ENCODE measurements at regions not wholly inside any gene's neighbourhood (a gene's known extent, or its start where the extent isn't known, plus 50 kb on each side); places are given as distances from the start of the nearest gene placed in this dataset.

GRCh38 chr5:6902094-6902493 lies 188.9 kb downstream of the TENT4A start:
- TF ChIP-seq ELF4 (IDR thresholded peaks at IDR 0.05), result no peak
- TF ChIP-seq BHLHE40 (IDR thresholded peaks at IDR 0.05; ENCODE audit: borderline replicate concordance), result no peak
- no peak for TF ChIP-seq TARDBP (IDR thresholded peaks at IDR 0.05)
- TF ChIP-seq SP1 (IDR thresholded peaks at IDR 0.05), result no peak
- TF ChIP-seq, protein P1, sequence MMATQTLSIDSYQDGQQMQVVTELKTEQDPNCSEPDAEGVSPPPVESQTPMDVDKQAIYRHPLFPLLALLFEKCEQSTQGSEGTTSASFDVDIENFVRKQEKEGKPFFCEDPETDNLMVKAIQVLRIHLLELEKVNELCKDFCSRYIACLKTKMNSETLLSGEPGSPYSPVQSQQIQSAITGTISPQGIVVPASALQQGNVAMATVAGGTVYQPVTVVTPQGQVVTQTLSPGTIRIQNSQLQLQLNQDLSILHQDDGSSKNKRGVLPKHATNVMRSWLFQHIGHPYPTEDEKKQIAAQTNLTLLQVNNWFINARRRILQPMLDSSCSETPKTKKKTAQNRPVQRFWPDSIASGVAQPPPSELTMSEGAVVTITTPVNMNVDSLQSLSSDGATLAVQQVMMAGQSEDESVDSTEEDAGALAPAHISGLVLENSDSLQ (IDR thresholded peaks at IDR 0.05), result no peak
- TF ChIP-seq LEF1 (IDR thresholded peaks at IDR 0.05; ENCODE audit: borderline replicate concordance), result no peak
- TF ChIP-seq NFRKB (IDR thresholded peaks at IDR 0.05), result no peak

Data from HEK293T (cell line).